SW 1271 (cell line): ENCODE measurements at regions not wholly inside any gene's neighbourhood (a gene's known extent, or its start where the extent isn't known, plus 50 kb on each side); places are given as distances from the start of the nearest gene placed in this dataset.
A peak's percentile ranks its signal among the peaks of the same experiment; 100 is the strongest.

Experiments
- DNase-seq, 2 experiments: peaks; one replicate each; lab custom pipeline; 2025; lab: John Stamatoyannopoulos, UW

GRCh38 chr11:112355726-112356125 is 95.1 kb upstream of the PLET1 start:
- peak in 1 of 2 experiments; percentile 18 for DNase-seq

DNA sequence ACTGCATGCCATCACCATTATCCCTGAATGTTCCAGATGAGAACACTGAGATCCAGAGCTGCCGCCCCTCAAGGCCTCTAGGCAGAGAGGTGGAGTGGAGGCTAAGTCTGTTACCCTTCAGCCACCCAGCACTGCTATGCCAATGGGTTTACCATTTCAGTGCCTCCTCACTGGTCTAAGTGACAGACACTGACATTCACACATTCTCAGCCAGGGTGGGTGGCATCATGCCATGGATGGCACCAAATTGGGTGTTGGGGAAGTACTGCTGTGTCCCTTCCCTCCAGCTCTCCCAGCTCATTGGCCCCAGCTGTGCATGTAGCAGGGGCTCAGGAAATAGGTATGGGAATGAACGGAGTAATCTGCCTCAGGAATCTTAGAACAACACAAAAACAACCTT is 96.8 kb upstream of the PLET1 start:
- no peak for DNase-seq

DNA sequence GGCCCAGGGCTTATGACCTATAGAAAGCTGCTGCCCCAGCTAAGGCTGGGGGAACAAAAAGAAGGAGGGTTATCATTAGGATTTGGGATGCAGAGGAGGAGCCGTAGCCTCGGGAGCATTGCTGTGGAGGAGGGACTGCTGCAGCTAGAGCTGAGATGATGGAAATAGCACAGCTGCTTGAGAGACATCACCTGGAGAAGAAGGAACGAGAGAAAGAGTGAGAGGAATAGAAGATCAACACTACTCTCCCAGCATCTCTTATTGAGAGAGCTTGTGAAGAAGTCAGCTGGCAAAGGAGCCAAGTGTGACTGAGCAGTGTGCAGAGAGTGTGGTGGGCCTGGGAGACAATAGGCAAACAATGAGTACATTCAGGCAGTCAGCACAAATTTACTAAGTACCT is 100.7 kb upstream of the PLET1 start:
- no peak for DNase-seq

DNA sequence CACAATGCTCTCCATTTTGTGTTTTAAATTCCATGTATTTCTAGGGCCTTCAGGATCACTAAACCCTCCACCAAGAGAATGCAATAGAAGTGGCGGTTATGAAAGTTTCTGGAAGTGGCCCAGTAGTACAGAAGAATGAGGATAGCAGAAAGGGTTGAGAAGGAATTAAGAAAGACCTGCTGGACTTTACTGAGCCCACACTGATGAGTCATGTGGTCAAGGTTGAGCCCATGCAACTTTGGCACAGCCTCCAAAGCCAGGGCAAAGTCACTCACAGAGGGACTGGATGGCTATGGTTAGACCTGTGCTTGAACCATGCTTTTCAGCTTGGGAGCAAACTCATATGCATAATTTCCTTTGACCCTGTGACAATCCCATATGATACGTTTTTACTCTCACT is 102.9 kb upstream of the PLET1 start:
- no peak for DNase-seq

GRCh38 chr11:112364962-112365481 is 104.4 kb upstream of the PLET1 start:
- DNase-seq = no peak

DNA sequence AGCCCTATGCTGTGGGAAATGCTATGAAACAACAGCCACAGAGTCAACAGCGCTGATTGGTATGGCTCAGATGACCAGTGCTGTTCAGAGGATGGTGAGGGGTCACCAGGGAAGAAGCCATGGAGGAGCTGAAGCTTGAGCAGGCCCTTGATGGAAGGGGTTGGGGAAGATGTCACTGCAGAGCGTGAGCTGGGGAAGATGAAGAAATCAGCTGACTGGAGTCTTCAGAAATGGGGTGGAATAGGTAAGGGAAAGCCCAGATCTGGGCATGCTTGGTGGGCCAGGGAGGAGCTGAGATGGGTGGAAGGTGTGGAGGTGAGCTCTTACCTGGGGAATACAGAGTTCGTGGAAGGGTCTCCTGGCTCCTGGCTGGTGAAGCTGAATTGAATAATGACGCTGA is 105.4 kb upstream of the PLET1 start:
- no peak for DNase-seq

DNA sequence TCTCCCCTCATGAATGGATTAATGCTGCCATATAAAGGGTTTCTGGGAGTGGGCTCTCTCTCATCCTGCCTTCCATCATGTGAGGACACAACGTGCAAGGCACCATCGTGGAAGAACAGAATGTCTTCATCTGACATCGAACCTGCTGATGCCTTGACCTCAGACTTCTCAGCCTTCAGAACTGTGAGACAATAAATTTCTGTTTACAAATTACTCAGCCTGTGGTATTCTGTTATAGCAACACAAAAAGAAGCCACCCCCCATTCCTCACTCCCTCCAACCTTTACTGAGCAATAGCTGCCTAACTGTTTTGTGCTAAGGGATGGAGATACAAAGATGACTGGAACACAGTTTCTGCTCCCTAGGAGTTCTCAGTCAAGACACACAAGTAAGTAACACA is 106.1 kb upstream of the PLET1 start:
- no peak for DNase-seq

GRCh38 chr11:112367461-112367860 is 106.8 kb upstream of the PLET1 start:
- no peak for DNase-seq

DNA sequence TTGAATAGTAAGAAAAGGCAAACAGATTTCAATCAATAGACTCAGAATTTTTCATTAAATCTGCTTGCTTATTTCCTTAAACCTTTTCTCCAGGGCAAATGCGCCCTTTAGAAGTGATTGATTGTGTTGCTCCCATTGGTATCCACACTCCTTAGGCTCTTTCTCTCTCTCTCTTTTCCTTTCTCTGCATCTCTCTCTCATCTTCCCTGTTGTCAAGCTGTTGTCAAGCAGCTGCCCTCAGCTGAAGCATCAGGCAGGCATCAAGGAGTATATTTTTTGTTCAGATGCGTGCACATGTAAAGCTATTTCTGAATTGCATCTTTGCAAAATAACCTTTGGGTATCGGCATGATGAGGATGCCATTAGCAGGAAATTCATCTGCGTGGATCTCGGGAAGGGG is 107.2 kb upstream of the PLET1 start:
- no peak for DNase-seq

GRCh38 chr11:112368381-112368780 is 107.7 kb upstream of the PLET1 start:
- no peak for DNase-seq

DNA sequence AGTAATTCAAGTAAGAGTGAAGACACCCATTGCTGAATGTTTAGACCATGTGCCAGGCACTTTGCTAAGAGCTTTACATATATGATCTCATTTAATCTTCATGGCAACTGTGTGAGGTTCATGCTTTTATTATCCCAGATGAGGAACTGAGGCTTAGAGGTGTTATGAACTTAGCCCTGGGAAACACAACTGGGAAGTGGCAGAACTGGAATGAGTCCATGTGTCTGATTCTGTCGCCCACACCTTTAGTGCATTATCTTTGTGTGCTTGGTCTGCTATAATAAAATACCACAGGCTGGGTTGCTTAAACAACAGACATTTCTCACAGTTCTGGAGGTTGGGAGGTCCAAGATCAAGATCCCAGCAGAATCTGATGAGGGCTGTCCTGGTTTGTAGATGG is 108.7 kb upstream of the PLET1 start:
- DNase-seq = no peak

DNA sequence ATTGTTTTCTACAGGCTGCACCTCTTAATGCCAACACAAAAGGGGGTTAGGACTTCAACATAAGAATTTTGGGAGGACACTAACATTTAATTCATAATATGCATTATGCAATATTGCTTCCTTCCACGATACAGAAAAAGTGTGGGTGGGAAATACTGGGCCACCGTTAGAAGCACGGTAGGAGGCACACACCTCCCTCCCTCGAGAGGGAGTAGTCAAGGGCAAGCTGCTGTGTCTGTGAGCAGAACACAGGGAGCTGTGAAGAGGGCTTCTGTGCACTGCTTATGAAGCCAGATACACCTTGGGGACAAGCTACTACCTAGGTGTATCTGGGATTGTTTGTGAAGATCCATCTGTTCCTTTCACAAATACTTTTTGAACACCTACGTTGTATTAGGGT is 109.3 kb upstream of the PLET1 start:
- DNase-seq = no peak

- no peak for DNase-seq
Observed at GRCh38 chr11:112374486-112375140, 114.0 kb upstream of the PLET1 start.

- DNase-seq = no peak
Observed at GRCh38 chr11:112377946-112378345, 117.3 kb upstream of the PLET1 start.

GRCh38 chr11:112380464-112380863 is 119.8 kb upstream of the PLET1 start:
- no peak for DNase-seq

DNA sequence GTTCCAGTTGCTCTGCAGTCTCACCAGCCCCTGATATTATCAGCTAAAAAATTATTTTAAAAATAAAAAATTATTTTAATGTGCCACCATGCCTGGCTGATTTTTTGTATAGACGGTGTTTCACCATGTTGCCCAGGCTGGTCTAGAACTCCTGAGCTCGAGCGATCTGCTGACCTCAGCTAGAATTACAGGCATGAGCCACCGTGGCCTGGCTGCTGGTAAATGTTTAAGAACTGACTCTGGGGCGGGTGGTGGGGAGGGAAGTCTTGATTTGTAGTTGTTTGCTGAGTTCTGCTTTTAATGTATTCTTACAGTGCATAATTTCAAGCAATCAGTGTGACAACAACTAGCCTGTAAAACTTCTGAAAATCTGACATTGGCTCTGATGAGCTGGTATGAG is 120.9 kb upstream of the PLET1 start:
- no peak for DNase-seq

DNA sequence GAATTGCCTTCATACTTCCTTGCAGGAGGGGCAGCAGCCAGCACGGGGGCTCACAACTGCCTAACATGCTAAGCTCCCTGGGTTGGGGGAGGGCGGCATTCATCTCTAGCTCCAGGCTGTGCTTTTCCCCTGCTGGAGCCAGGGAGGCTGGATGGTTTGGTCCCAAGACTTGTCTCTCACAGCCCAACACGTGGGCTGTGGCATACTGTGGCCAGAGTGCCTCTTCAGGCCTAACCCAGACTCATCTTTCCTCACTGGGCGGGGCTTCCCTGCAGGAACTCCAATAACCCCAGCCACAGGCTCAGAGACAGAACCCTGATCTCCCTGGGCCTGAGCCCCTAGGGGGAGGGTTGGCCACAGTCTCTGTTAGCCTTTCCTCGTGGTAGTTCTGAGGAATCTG is 121.9 kb upstream of the PLET1 start:
- DNase-seq = no peak

DNA sequence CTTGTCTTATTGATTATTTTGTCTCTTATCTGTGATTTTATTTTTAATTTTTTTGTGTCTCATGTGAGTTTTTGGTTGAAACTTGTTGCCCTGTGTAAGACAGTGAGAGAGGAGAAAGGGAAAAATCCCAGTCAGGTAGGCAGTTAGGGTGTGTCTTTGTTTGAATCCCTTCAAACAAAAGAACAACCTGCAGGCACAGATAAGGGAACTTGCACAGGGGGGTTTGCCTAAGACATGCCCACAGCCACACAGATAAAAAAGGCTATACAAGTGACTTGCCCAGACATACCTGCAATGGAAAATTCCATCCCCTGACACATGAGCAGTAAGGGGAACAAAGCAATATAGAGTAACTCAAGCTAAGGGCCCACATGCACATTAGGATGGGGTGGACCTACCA is 127.8 kb upstream of the PLET1 start:
- no peak for DNase-seq

GRCh38 chr11:112391086-112391485 is 130.4 kb upstream of the PLET1 start:
- DNase-seq = no peak

DNA sequence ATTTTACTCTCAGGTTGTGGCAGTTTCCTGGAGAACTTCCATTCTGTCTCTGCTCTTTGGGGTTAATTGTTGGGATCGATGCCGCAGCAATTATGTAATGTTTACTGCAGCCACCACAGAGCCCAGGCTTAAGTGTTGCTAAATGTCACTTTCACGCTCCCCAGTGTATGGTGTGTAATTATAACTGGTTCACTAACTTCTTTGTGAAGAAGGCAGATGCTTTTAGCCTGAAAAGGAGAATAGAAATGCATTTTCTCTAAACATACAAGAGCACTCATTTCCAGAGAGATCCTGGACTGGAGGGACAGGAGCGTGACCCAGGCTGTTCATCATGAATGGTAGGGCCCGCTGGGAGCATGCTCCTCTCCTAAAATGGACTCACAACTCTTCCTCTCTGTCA is 132.2 kb upstream of the PLET1 start:
- no peak for DNase-seq

- DNase-seq = no peak
Observed at GRCh38 chr11:112394304-112394703, 133.6 kb upstream of the PLET1 start.

GRCh38 chr11:112396076-112396475 is 135.4 kb upstream of the PLET1 start:
- no peak for DNase-seq

DNA sequence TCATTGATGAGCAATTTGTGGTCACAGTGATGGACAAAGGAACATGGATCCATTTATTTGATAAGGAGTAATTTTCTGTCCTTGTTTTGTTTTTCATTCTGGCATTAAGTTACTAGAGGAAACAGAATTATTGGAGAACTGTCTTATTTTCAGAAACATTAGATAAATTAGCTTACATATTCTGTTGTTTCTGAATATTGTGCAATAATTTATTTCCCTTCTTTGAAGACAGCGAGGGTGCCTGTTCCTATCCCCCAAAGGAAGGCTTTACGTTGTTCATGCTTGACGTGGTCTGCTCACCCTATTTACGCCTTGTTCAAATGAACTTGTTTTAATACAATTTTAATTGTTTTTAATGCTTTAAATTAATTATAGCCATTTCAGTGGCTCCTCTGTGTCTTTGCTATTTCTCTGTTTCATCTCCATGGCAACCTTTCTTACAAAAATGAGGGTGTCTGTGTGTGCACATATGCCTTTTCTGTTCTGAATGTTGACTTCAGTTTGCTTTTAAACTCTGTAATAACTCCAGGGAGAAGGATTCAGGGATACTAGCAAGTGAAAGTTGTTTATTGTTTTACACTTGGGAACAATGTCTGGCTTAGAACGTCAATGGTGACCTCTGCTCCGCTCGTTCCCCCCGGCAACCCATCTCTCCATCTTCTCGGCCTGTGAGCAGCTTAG is 138.3 kb upstream of the PLET1 start:
- DNase-seq = no peak

DNA sequence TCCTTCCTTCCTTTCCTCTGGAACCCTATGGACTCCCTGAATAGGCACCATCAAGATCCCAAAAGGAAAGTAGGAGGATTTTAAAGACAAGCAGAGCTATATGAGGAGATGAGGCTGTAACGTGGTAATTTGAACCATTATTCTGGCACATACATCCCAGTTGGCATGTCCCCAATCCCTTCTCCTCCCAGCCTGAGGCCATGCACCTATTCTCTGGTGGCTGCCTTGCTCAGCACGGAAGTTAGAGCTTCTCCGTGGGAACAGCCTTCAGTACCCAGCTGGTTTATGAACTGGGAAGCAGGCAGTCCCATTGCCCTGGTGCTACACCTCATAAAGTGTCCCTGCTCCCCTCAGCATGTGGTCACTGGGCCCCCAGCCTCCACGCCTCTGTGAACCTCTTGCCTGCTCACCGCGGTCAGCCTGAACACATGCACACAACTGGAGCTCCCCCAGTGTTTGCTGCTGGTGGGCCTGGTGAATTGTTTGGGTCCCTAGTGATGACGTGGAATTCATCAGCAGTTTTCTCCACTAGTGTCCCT is 139.9 kb upstream of the PLET1 start:
- no peak for DNase-seq
